ENCODE measurements at regions not wholly inside any gene's neighbourhood (a gene's known extent, or its start where the extent isn't known, plus 50 kb on each side); places are given as distances from the start of the nearest gene placed in this dataset.

DNA sequence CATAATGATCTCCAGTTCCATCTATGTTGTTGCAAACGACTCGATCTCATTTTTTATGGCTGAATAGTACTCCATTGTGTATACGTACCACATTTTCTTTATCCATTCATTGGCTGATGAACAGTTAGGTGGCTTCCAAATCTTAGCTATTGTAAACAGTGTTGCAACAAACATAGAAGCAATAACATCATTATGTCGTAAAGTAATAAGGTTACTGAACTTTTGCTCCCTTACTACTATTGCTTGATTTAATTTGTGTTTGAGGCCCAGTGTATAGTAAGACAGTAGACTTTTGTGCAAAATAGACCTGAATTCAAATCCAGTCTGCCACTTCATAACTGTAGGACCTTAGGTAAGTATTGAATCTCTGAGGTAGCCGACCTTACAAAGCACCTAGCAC is 200.1 kb upstream of the CELF2 start:
- TF ChIP-seq, protein P1, sequence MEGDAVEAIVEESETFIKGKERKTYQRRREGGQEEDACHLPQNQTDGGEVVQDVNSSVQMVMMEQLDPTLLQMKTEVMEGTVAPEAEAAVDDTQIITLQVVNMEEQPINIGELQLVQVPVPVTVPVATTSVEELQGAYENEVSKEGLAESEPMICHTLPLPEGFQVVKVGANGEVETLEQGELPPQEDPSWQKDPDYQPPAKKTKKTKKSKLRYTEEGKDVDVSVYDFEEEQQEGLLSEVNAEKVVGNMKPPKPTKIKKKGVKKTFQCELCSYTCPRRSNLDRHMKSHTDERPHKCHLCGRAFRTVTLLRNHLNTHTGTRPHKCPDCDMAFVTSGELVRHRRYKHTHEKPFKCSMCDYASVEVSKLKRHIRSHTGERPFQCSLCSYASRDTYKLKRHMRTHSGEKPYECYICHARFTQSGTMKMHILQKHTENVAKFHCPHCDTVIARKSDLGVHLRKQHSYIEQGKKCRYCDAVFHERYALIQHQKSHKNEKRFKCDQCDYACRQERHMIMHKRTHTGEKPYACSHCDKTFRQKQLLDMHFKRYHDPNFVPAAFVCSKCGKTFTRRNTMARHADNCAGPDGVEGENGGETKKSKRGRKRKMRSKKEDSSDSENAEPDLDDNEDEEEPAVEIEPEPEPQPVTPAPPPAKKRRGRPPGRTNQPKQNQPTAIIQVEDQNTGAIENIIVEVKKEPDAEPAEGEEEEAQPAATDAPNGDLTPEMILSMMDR (IDR thresholded peaks at IDR 0.05) = no peak
- no peak for TF ChIP-seq EZH2phosphoT487 (IDR thresholded peaks at IDR 0.05)

All from neural progenitor cell (in vitro differentiated cells).